NCI-H2171 (cell line): ENCODE measurements at regions not wholly inside any gene's neighbourhood (a gene's known extent, or its start where the extent isn't known, plus 50 kb on each side); places are given as distances from the start of the nearest gene placed in this dataset.
A peak's percentile ranks its signal among the peaks of the same experiment; 100 is the strongest.
"Not testable (repeated sequence)": the region's sequence is repeated elsewhere in the genome, so short reads cannot be mapped to it uniquely, and the experiment has no call there.

Experiments used
- DNase-seq: peaks from one replicate; lab custom pipeline; 2025; lab: John Stamatoyannopoulos, UW

GRCh38 chr9:7622481-7622880 is 177.1 kb downstream of the DMAC1 start:
- DNase-seq, result no peak

DNA sequence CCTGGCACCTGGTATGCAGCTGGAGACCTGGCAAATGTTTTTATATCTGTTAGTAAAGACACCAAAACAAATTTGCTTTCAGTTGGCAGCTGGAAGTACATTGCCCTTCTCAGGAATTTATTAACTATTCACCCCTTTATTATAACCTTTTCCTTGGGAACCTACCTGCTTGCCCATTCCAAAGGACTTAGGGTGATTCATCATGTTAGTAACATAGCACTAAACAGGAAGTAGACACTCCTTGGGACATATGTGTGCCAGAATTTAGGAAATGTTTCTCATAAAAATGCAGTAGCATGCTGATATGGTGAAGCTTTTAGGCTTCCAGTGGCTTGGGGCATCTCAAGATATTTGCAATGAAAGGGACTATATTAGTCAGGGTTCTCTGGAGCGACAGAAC is 184.2 kb downstream of the DMAC1 start:
- DNase-seq, result no peak

GRCh38 chr9:7613931-7614330 is 185.6 kb downstream of the DMAC1 start:
- no peak for DNase-seq

GRCh38 chr9:7608261-7608660 is 191.3 kb downstream of the DMAC1 start:
- no peak for DNase-seq

DNA sequence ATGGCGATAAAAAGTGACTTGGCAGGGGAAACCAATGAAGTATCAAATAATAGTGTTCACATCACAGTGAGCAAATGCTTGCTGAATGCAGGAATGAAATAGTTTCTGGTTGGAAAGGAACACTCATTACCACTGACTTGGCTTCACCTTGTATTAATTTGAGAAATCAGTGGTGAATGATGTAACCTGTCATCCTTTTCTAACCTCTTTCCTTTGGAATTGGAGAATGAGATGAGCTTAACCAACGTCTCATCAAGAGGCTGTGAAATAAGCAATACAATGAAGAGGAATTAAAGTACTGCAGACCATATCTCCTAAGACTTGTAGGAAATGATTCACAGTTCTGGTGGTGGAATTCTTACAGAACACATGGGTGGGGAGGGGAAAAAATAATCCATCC is 192.2 kb downstream of the DMAC1 start:
- DNase-seq, result no peak

GRCh38 chr9:7606591-7606990 is 193.0 kb downstream of the DMAC1 start:
- DNase-seq, result no peak

DNA sequence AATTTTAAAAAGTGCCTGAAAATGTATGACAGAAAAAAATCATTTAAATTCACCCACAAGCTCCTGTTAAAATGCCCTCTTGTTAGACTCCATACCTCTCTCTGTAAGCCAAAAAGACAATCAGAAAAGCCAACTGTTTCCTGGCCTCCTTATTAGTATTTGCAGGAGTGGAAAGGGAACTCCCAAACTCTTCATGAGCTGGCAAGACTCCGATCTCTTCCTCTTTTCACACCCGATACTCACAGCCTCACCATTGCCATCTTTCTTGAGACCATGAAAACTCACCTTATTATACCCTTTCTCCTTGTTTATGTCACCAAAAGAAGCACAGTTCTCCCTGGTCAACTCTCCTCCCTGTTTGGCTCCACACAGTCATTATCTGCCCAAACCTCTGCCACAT is 197.8 kb downstream of the DMAC1 start:
- no peak for DNase-seq

DNA sequence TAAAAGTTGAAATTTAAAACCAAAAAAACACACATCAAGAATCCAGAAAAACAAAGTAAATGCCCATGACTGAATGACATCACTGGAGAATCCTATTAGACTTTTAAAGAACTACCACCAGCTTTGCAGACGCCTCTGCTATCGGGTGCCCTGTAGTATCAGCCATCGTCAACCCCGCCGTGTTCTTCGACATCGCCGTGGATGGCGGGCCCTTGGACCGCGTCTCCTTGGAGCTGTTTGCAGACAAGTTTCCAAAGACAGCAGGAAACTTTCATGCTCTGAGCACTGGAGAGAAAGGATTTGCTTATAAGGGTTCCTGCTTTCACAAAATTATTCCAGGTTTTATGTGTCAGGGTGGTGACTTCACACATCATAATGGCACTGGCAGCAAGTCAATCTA is 201.9 kb downstream of the DMAC1 start:
- DNase-seq, result no peak

GRCh38 chr9:7592321-7593316 is 207.0 kb downstream of the DMAC1 start:
- DNase-seq, result no peak

- no peak for DNase-seq
Measured at GRCh38 chr9:7591501-7591900, 208.1 kb downstream of the DMAC1 start.

GRCh38 chr9:7580568-7580967 is 219.0 kb downstream of the DMAC1 start:
- DNase-seq, result no peak

DNA sequence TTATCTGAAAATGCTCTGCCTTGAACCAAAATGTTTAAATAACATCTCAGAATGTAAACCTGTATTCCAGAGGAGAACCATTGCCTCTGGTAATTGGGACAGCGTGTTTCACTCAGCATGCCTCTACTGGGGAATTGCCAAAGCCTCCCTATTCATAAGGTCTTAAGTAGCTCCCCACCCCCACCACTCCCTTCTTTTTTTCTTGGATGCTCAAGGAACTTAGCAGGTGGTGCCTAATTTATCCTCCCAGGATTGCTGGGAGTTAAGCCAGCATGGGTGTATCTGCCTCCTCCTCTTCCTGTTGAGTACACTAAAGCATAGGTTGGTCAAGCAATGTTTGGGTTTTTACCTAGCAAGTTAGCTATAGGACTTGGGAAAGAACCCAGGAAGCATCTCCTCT is 220.2 kb downstream of the DMAC1 start:
- no peak for DNase-seq

DNA sequence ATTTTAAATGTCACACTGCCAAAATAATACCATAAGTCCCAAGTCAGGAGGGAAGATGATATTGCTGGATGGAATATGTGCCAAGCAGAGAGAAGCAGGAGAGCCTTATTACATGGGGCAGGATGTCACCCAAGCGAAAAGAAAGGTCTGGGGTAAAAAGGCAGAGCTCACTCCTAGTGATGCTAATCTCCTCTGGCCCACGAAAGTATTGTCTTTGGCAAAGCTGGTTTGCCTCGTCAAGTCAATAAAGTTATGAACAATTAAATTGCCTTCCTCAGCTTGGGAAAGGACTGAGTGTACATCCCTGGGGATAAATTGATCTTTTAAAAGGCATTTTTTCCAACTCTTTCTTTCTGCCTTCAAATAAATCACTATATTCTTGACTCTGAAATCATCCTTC is 220.6 kb downstream of the DMAC1 start:
- no peak for DNase-seq

DNA sequence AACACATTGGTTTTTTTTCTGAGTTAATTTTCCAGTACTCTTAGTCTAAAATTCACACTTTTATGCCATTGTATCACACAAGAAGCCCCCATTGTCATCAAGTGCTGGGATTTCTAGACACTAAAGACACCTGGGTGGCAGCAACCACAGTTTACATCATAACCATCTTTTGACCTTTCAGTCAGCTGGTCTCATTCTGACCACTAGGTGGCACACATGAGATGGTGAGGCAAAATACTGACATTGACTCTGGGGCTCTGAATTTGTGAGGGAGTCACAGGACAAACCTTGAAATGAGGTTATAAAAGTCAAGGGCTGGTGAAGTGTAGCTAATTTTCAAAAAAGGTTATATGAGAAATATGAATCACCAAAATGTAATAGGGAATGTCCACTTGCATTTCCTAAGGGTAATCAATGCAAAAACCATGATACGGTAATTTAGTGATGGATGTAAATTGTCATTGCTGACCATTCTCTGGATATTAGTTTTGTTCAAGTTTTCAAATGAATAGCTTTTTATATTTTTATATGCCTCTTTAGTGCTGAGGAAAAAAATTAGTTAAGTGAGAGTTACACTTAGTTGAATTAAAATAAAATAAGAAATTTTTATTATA is 229.4 kb downstream of the DMAC1 start:
- no peak for DNase-seq

- DNase-seq, result no peak
Measured at GRCh38 chr9:7567687-7568086, 231.9 kb downstream of the DMAC1 start.

DNA sequence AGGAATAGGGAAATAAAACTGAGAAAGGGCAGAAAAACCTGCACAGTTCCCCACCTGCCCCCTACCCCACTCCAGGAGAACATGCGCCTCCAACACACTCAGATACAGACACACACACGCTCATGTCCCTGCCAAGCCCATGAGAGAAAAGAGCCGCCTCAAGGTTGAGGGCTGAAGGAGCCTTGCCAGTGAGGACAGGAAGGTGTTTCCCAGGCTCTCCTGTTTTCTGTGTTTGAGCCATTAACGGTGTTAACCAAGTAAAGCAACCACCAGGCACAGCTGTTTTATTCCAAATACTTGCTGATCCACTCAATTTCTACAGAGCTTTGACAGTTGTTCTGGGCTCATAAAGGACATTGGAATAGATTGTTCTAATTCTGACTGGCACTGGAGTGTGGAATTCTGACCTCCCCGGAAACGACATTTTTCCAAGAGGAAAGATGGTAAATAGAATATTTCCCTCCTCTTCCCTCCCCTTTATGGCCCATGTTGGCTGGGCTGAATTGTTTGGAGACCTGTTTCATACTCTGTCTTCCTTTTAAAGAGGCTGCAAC is 238.0 kb downstream of the DMAC1 start:
- no peak for DNase-seq

GRCh38 chr9:7560669-7561305 is 238.8 kb downstream of the DMAC1 start:
- DNase-seq, result no peak

DNA sequence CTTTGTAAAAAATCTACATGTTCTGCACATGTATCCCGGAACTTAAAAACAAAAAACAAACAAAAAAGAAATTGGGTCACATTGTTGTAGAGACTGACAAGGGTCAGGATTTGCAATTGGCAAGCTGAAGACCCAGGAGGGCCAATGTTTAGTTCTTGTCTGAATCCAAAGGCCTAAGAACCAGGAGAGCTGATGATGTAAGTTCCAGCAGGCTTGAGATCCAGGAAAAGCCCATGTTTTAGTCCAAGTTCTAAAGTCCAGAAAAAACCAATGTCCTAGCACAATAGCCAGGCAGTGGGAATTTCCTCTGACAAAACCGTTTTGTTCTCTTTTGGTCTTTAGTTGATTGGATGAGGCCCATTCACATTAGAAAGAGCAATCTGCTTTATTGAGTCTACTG is 244.9 kb downstream of the DMAC1 start:
- DNase-seq, result no peak

GRCh38 chr9:7552706-7553105 is 246.9 kb downstream of the DMAC1 start:
- DNase-seq, result not testable (repeated sequence)

GRCh38 chr9:7549249-7549648 is 250.3 kb downstream of the DMAC1 start:
- peak; percentile 23 for DNase-seq

GRCh38 chr9:7546261-7546660 is 253.3 kb downstream of the DMAC1 start:
- DNase-seq, result no peak

DNA sequence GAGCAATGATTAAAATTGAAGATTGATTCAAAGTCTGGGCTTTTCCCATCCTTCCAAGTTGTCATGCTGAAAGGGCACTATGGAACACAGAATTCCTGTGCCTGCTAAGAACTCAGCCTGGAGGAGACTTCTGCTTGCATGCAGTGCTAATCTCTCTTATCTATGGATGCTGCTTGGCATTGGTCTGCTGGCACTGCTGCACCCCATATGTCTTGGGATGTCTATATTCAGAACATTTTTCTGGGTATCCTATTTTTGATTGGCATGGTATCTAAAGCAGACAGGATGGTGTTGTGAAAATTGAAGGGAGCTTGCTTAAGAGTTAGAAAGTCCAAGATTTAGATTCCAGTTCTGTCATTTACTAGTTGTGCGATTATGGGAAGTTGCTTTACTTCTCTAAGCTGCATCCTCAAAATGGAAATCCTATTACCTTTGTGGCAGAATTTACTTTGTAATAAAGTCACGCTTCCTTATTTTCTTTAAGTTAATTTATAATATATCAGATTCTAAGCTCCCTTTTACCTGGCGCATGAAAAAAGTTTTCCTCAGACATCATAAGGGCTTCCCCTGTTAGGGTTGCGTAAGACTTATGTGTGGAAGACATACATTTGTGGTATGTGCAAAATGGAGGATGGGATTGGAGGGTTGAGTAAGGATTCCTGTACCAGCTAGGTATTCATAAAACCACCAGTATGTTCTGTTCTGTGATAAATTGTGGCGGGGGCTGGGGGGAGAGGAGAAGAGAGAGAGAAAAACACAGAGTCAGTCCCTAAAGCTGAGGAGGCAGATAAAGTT is 254.0 kb downstream of the DMAC1 start:
- DNase-seq, result no peak
